ENCODE measurements at regions not wholly inside any gene's neighbourhood (a gene's known extent, or its start where the extent isn't known, plus 50 kb on each side); places are given as distances from the start of the nearest gene placed in this dataset.

GRCh38 chr18:41486575-41486974, 468.5 kb upstream of the PIK3C3 start:
- TF ChIP-seq POLR2A (IDR thresholded peaks at IDR 0.05): no peak
- no peak for TF ChIP-seq CTCF (IDR thresholded peaks at IDR 0.05)
- TF ChIP-seq EP300 (IDR thresholded peaks at IDR 0.05; ENCODE audit: low read depth): no peak
